MCF 10A (cell line): ENCODE measurements at regions not wholly inside any gene's neighbourhood (a gene's known extent, or its start where the extent isn't known, plus 50 kb on each side); places are given as distances from the start of the nearest gene placed in this dataset.
A peak's percentile ranks its signal among the peaks of the same experiment; 100 is the strongest.
"Not testable (repeated sequence)": the region's sequence is repeated elsewhere in the genome, so short reads cannot be mapped to it uniquely, and the experiment has no call there.

Source experiments
- BruUV-seq: library from RNA; stranded (reverse); fragments of 400-500 nt; replicated peaks from 2 replicates; lab custom pipeline; 2021; lab: Mats Ljungman, UMichigan
- CTCF ChIA-PET: fragments of 300-600 bp; sonication (Branson Sonifier 250); formaldehyde crosslinking; extraction: SDS; loops from one replicate; lab custom pipeline; 2021; ENCODE audit warnings: antibody characterized with exemption, inconsistent platforms; lab: Yijun Ruan, JAX
- POLR2A ChIA-PET: fragments of 300-600, 350-650 bp; sonication (Branson Sonifier 250); formaldehyde crosslinking; extraction: SDS; loops from one replicate; lab custom pipeline; 2020; ENCODE audit warnings: antibody characterized with exemption, inconsistent platforms; lab: Yijun Ruan, JAX
- DNase-seq: peaks from one replicate; pipeline ENCODE4 v3.0.0-alpha.2; 2018; ENCODE audit not compliant: unreplicated experiment
- H3K27ac Mint-ChIP-seq: one replicate; pipeline ENCODE4 v1.8.0; 2022; ENCODE audit warnings: mild to moderate bottlenecking, low read depth, mixed read lengths; ENCODE audit not compliant: unreplicated experiment
- H3K27me3 Mint-ChIP-seq: one replicate; pipeline ENCODE4 v1.8.0; 2022; ENCODE audit warnings: mixed read lengths; ENCODE audit not compliant: insufficient read depth, unreplicated experiment
- H3K36me3 Mint-ChIP-seq: one replicate; pipeline ENCODE4 v1.8.0; 2022; ENCODE audit warnings: mild to moderate bottlenecking, moderate library complexity, mixed read lengths; ENCODE audit not compliant: insufficient read depth, unreplicated experiment
- H3K4me1 Mint-ChIP-seq: one replicate; pipeline ENCODE4 v1.8.0; 2022; ENCODE audit warnings: mixed read lengths; ENCODE audit not compliant: insufficient read depth, unreplicated experiment
- H3K4me3 Mint-ChIP-seq: one replicate; pipeline ENCODE4 v1.8.0; 2022; ENCODE audit warnings: mild to moderate bottlenecking, moderate library complexity, mixed read lengths; ENCODE audit not compliant: unreplicated experiment
- H3K9me3 Mint-ChIP-seq: one replicate; pipeline ENCODE4 v1.8.0; 2022; ENCODE audit warnings: mixed read lengths; ENCODE audit not compliant: unreplicated experiment
- intact Hi-C: fragments of 100-400 bp; cut with micrococcal nuclease; formaldehyde crosslinking; loops from 2 replicates; pipeline ENCODE4 v1.14.1; 2022
- TF ChIP-seq, protein P1 (sequence below): fragments of 200-600 bp; IDR thresholded peaks from one replicate; pipeline ENCODE4 v1.8.0; 2022; ENCODE audit warnings: antibody characterized with exemption, mild to moderate bottlenecking; ENCODE audit not compliant: unreplicated experiment

DNA sequence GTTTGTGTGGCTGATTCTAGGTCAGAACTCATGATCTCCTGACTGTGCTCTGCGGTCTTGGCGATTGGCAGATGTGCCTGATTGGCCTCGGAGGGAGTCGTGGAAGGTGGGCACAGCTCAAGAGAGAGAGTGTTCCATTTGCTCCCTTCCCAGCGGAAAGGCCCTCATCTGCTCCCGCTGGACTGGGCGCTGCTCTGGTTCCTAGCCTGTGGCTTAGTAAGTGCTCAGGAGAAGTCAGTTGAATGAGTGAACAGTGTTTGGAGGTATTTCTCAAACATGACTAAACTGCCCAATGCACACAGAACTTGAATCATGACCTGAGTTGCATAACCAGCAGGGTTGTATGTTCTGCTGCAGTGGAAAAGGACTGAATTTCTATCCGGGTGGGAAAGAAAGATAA lies 120.2 kb upstream of the PITX1 start:
- H3K4me3 Mint-ChIP-seq: no peak overlapping the region
- H3K36me3 Mint-ChIP-seq: peaks cover 9% of the 10 kb centered on the region
- BruUV-seq: no TSS peak
- H3K27me3 Mint-ChIP-seq: no peaks in the 10 kb centered on the region
- intact Hi-C loops: loop anchor here (1.0 kb wide), 1 partner anchor 122 kb away; no protein-coding TSS in a partner anchor
- ChIA-PET CTCF (interaction anchor here (0.7 to 1.9 kb wide), 5 partner anchors 13 to 130 kb away, joined by 3 to 5 read pairs (median 3); no protein-coding TSS in a partner anchor), POLR2A (interaction anchor here (0.7 to 5.4 kb wide), 6 partner anchors 9 to 121 kb away, joined by 3 to 90 read pairs (median 6); no protein-coding TSS in a partner anchor)
- no peak overlapping the region for H3K27ac Mint-ChIP-seq
- H3K9me3 Mint-ChIP-seq: peaks cover 15% of the 10 kb centered on the region
- DNase-seq: peak; percentile 93
- TF ChIP-seq, protein P1, sequence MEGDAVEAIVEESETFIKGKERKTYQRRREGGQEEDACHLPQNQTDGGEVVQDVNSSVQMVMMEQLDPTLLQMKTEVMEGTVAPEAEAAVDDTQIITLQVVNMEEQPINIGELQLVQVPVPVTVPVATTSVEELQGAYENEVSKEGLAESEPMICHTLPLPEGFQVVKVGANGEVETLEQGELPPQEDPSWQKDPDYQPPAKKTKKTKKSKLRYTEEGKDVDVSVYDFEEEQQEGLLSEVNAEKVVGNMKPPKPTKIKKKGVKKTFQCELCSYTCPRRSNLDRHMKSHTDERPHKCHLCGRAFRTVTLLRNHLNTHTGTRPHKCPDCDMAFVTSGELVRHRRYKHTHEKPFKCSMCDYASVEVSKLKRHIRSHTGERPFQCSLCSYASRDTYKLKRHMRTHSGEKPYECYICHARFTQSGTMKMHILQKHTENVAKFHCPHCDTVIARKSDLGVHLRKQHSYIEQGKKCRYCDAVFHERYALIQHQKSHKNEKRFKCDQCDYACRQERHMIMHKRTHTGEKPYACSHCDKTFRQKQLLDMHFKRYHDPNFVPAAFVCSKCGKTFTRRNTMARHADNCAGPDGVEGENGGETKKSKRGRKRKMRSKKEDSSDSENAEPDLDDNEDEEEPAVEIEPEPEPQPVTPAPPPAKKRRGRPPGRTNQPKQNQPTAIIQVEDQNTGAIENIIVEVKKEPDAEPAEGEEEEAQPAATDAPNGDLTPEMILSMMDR: no peak
- peaks cover 34% of the 10 kb centered on the region for H3K4me1 Mint-ChIP-seq

DNA sequence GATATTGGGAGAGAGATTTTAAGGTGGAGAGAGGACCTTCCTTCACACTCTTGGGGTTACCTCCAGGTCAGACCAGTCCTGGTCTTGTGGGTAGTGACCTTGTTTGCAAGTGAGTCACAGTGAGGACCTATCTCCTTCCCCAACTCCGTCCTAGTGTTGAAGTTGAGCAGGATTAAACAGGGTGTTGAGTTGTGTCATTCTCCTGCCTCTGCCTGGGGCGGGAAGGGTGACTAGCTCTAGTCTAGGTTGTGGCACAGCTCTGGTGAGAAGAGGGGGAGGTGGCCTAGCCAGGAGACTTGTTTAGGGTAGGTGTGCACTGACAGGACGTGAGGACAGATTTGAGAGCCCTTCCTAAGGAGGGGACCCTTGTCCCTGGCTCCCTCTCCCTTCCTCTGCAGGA lies 119.6 kb upstream of the PITX1 start:
- Mint-ChIP-seq H3K9me3 (peaks cover 10% of the 10 kb centered on the region), H3K27ac (no peak overlapping the region), H3K27me3 (no peaks in the 10 kb centered on the region), H3K4me3 (no peak overlapping the region), H3K4me1 (peaks cover 34% of the 10 kb centered on the region), H3K36me3 (peaks cover 9% of the 10 kb centered on the region)
- intact Hi-C loops: loop anchor here (1.0 kb wide), 1 partner anchor 121 kb away; no protein-coding TSS in a partner anchor
- TF ChIP-seq, protein P1: no peak
- ChIA-PET CTCF (interaction anchor here (0.6 to 1.3 kb wide), 4 partner anchors 14 to 526 kb away, joined by 3 to 5 read pairs (median 3); no protein-coding TSS in a partner anchor), POLR2A (interaction anchor here (1.2 to 5.4 kb wide), 4 partner anchors 8 to 120 kb away, joined by 3 to 90 read pairs (median 7); no protein-coding TSS in a partner anchor)
- DNase-seq: peak; percentile 91
- no TSS peak for BruUV-seq

DNA sequence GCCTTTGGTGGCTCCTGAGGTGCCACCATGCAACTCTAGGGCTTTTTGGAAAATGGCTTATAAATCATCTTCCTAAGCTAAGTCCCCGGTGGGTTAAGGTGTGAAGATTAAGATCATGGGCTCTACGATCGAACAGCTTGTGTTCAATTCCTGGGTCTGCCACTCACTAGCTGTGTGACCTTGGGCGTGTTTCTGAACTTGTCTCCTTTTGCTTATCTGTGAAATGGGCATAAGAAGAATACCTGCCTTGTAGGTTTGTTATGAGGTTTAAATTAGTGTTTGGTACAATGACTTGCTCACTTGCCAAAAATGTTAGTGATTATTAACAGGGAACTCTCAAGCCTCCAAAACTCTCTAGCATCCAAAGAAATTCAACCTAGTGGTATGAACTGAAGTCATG lies 119.2 kb upstream of the PITX1 start:
- intact Hi-C loops: no loop called here
- no peak overlapping the region for H3K27ac Mint-ChIP-seq
- no peak for DNase-seq
- BruUV-seq: no TSS peak
- peaks cover 7% of the 10 kb centered on the region for H3K9me3 Mint-ChIP-seq
- CTCF ChIA-PET: interaction anchor here (0.6 to 1.2 kb wide), 2 partner anchors 13 to 526 kb away, joined by 3 to 5 read pairs; no protein-coding TSS in a partner anchor
- no peak overlapping the region for H3K4me3 Mint-ChIP-seq
- peaks cover 9% of the 10 kb centered on the region for H3K36me3 Mint-ChIP-seq
- POLR2A ChIA-PET: interaction anchor here (1.2 to 5.4 kb wide), 4 partner anchors 8 to 120 kb away, joined by 3 to 90 read pairs (median 7); no protein-coding TSS in a partner anchor
- H3K4me1 Mint-ChIP-seq: peaks cover 34% of the 10 kb centered on the region
- TF ChIP-seq, protein P1: no peak
- H3K27me3 Mint-ChIP-seq: no peaks in the 10 kb centered on the region

DNA sequence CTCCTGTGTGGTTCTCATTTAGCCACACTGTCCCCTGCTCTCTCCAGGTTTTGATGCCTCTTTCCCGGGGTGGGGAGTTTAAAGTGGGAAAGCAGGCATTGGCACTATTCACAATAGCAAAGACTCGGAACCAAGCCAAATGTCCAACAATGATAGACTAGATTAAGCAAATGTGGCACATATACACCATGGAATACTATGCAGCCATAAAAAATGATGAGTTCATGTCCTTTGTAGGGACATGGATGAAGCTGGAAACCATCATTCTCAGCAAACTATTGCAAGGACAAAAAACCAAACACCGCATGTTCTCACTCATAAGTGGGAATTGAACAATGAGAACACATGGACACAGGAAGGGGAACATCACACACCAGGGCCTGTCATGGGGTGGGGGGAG lies 117.6 kb upstream of the PITX1 start:
- peaks cover 24% of the 10 kb centered on the region for H3K4me1 Mint-ChIP-seq
- H3K27ac Mint-ChIP-seq, H3K9me3 Mint-ChIP-seq, H3K36me3 Mint-ChIP-seq, DNase-seq, BruUV-seq, intact Hi-C loops, H3K4me3 Mint-ChIP-seq, POLR2A ChIA-PET, H3K27me3 Mint-ChIP-seq: not testable (repeated sequence)
- CTCF ChIA-PET: interaction anchor here (1.0 kb wide), 1 partner anchor 62 kb away, joined by 3 read pairs; no protein-coding TSS in a partner anchor
